NCI-H187 treated with DMSO at 0.1 percent for 48 hours (cell line): ENCODE measurements at regions not wholly inside any gene's neighbourhood (a gene's known extent, or its start where the extent isn't known, plus 50 kb on each side); places are given as distances from the start of the nearest gene placed in this dataset.

Source experiments
- DNase-seq: peaks from one replicate; lab custom pipeline; 2025; lab: John Stamatoyannopoulos, UW

DNA sequence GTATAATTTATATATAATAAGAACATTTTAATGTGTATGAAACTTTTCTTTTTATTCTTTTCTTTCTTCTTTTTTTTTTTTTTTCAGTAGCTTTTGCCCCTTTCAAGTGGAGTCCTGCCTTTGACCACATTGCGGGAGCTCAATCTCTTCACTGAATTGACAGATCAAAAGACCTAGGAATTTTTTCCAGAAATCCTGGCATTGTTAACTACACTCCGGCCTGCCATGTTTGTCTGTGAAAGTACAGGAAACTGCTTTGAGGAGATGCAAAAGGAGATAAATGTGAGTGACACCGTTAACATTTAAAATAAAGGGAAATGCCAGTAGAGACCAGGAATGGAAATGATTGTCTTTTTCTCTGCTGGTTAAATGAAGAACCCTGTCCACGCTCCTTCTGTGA, 159.3 kb upstream of the VCX3A start:
- DNase-seq = no peak

GRCh38 chrX:6693051-6693450, 158.1 kb upstream of the VCX3A start:
- no peak for DNase-seq

- DNase-seq = no peak
Measured at GRCh38 chrX:6685489-6685888, 150.6 kb upstream of the VCX3A start.

DNA sequence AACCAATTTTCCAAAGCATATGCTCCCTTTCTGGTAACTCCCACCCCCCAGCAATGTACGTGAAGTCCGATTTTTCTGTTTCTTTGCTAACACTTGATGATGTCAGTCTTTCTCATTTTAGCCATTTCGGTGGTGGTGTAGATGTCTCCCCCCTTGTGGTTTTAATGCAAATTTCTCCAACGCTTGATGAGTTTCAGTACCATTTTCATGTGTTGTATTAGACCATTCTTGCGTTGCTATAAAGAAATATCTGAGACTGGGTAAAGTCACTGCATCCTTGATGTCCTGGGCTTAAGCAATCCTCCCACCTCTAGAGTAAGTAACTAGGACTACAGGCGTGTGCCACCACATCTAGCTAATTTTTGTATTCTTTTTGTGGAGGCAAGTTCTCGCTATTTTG, 148.4 kb upstream of the VCX3A start:
- no peak for DNase-seq

DNA sequence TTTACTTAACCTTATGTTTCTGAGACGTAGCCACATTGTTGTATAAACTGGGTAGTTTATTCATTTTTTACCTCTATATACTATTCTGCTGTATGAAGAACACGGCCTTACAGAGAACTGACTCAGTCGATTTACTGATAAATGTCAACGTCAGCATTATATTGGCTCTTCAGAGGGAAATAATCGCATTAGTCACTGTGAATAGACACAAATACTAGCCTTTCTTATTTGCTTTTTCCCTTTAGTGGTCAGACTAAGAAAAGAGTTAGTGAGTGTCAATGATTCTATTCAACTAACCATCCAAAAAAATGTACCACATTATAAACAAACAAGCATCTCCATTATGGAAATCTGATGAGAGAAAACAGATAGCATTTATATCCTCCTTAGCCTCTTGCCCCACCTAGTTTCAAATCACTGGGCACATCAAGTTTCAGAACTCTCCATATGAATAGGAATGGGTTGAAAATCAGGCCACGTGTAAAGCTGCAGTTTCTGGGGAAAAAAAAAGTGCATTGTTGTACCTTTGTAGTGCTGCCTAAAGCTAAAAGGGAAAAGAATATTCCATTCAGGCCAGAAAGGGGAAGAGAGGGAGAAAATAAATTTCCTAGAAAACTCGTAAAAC, 146.7 kb upstream of the VCX3A start:
- no peak for DNase-seq

- DNase-seq = no peak
Measured at GRCh38 chrX:6679988-6680387, 145.1 kb upstream of the VCX3A start.

- DNase-seq = no peak
Measured at GRCh38 chrX:6679550-6679949, 144.6 kb upstream of the VCX3A start.

DNA sequence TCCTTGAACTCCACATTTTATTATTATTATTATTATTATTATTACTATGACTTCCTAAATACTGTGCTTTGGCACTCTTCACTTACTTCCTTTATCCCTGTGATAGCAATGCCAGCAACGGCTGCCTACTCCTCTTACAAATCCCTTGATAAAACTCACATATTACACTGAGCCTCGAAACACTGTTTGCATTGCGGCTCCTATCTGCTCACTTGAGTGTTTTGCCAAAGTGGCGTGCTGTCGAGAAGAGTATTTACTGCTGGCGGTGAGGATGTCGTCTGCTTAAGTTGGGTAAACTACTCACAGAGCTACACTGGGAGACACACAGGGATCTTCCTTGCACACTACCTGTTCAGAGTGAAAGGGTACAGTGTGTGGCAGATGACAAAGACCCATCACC, 143.4 kb upstream of the VCX3A start:
- peak; percentile 41 for DNase-seq

GRCh38 chrX:6674734-6675133, 139.8 kb upstream of the VCX3A start:
- no peak for DNase-seq

- no peak for DNase-seq
Measured at GRCh38 chrX:6667048-6667768, 132.3 kb upstream of the VCX3A start.

DNA sequence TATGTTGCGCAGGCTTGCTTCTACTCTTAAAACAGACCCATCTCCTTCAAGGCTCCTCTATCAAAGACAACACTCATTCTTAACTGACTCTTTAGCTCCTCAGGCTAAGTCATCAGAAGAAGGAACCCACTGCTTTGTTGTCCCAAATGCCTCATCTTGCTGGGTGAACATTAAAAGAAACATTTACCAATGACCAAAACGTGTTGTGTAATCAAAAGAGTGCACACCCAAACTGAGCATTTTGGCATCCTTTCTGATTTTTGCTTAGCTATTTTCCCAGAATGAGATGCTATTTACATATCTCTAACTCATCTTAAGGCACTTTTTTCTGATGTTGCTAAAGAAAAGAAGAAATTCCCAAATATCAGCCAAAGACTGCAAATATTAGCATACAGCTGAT, 131.7 kb upstream of the VCX3A start:
- no peak for DNase-seq

- DNase-seq = no peak
Measured at GRCh38 chrX:6661736-6662135, 126.8 kb upstream of the VCX3A start.

GRCh38 chrX:6660567-6661264, 125.8 kb upstream of the VCX3A start:
- no peak for DNase-seq

DNA sequence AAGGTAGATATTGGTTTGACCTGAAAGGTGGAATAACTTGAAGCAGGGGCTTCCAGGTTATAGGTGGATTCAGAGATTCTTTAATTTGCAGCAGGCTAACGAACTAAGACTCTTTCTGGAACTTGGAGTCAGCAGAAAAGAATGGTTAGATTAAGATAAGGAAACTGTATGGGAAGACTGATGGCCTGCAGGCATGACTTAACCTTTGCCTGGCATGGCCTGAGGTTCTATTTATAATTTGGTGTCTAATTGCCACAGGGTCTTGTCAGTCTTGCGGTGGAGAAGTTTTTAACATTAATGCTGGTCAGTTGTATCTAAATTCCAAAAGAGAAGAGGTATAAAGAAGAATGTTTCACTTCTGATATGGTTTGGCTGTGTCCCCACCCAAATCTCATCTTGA, 110.3 kb upstream of the VCX3A start:
- DNase-seq = no peak

DNA sequence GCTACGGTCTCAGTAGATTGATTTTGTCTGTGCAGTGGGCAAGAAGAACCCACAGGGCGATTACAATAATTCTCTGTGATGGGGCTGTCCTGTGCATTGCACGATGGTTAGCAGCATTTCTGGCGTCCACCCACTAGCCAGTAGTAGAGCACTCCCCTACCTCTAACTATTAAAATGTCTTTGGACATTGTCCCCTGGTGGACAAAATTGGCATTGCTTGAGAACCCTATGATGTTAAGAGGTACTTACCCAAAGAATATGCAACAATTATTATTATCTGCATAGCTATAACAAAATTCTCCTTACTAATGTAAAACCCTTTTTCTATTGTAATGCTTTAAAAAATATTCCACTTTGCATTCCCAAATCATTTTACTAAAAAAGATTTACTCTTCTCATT, 109.5 kb upstream of the VCX3A start:
- DNase-seq = no peak

GRCh38 chrX:6640727-6641126, 105.8 kb upstream of the VCX3A start:
- DNase-seq = no peak

- DNase-seq = no peak
Measured at GRCh38 chrX:6614506-6614905, 79.6 kb upstream of the VCX3A start.

DNA sequence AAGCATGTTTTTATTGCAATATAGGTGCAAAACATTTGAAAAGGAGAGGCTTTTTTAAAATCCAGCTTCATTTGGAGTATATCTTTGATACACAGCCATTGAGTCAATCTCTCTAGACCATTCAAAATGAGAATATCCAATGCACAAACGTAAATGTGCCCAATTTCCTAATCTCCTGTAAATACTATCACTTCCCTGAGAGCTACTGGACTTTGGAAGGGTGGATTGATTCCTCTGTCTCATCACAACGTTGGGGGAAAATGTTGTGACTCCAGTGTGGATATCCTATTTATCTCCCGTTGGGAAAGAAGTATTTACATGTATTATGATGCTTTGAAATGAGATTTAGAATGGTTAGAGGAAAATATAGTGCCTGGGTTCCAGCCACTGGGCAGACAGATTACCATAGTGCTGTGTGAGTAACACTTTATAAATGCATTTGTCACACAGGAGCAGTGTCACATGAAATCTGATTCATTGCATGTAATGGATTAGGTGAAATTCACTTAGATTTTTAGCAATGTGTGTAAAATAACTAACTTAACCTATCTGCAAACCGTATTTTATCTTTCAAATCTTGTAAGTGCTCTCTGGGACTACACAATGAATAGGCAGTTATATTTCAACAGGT, 64.4 kb upstream of the VCX3A start:
- DNase-seq = no peak
